Testis (tissue), 2 donors: ENCODE measurements at regions not wholly inside any gene's neighbourhood (a gene's known extent, or its start where the extent isn't known, plus 50 kb on each side); places are given as distances from the start of the nearest gene placed in this dataset.

Experiments used
- POLR2A ChIP-seq: fragments of 450-650 bp; IDR thresholded peaks from one replicate; pipeline ENCODE4 v1.6.1; 2017; ENCODE audit warnings: antibody characterized with exemption, mild to moderate bottlenecking, moderate library complexity
- TF ChIP-seq, protein P1 (sequence below), 3 experiments: fragments of 450-650 bp in 2 of 3; fragments of 200-600 bp in 1 of 3; sonication (generic) in 1 of 3; IDR thresholded peaks; one replicate each; pipeline ENCODE4 v1.5.1; 2016 to 2019; ENCODE audit warnings: antibody characterized with exemption in 3 of 3, mild to moderate bottlenecking in 2 of 3, moderate library complexity in 1 of 3

DNA sequence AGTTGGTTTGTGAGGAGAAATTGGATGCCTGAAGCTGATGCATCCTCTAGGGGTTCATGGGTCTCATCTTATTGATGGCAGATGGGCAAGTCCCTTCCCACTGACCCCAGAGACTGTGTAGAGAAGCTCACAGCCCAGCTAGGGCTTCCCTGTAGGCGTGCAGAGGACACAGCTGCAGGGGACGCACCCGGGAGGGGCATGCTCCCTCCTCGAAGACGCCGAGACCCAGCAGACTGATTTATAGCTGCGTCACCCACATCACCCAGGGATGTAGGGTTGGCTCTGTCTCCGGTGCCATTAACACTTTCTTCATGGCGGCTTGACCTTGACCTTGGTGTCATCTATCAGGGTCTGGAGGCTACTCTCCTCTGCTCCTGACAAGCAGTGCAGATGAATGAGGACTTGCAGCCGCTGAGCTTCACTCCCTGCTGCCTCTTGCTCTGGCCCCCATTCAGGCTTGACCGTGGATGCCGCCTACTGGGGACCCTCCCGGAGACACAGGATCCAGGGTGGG, 549.7 kb downstream of the TCERG1L start:
- TF ChIP-seq, protein P1, sequence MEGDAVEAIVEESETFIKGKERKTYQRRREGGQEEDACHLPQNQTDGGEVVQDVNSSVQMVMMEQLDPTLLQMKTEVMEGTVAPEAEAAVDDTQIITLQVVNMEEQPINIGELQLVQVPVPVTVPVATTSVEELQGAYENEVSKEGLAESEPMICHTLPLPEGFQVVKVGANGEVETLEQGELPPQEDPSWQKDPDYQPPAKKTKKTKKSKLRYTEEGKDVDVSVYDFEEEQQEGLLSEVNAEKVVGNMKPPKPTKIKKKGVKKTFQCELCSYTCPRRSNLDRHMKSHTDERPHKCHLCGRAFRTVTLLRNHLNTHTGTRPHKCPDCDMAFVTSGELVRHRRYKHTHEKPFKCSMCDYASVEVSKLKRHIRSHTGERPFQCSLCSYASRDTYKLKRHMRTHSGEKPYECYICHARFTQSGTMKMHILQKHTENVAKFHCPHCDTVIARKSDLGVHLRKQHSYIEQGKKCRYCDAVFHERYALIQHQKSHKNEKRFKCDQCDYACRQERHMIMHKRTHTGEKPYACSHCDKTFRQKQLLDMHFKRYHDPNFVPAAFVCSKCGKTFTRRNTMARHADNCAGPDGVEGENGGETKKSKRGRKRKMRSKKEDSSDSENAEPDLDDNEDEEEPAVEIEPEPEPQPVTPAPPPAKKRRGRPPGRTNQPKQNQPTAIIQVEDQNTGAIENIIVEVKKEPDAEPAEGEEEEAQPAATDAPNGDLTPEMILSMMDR (IDR thresholded peaks at IDR 0.05): no peak
- no peak for TF ChIP-seq POLR2A
